Head of caudate nucleus (tissue), 42 donors: ENCODE measurements at regions not wholly inside any gene's neighbourhood (a gene's known extent, or its start where the extent isn't known, plus 50 kb on each side); places are given as distances from the start of the nearest gene placed in this dataset.
"Not testable (repeated sequence)": the region's sequence is repeated elsewhere in the genome, so short reads cannot be mapped to it uniquely, and the experiment has no call there.

Source experiments
- DNase-seq, 42 donors: peaks; one replicate each; pipeline versions ENCODE4 v3.0.0 to v3.0.0-alpha.2; 2020 to 2021; ENCODE audit warnings: mixed read lengths in 7 of 42
- intact Hi-C: fragments of 100-400 bp; cut with DNase I; formaldehyde crosslinking; loops from one replicate; pipeline ENCODE4 v1.15.0; 2022

- DNase-seq, intact Hi-C loops: not testable (repeated sequence)
Observed at GRCh38 chr3:81987412-81987811, 226.0 kb upstream of the GBE1 start.

- DNase-seq, result no peak
- intact Hi-C loops, result no loop called here
Observed at GRCh38 chr3:81985996-81986723, 224.7 kb upstream of the GBE1 start.

- intact Hi-C loops, result no loop called here
- DNase-seq, result no peak
Observed at GRCh38 chr3:81983382-81983781, 221.9 kb upstream of the GBE1 start.

GRCh38 chr3:81980596-81981494 is 219.4 kb upstream of the GBE1 start:
- intact Hi-C loops, result no loop called here

DNA sequence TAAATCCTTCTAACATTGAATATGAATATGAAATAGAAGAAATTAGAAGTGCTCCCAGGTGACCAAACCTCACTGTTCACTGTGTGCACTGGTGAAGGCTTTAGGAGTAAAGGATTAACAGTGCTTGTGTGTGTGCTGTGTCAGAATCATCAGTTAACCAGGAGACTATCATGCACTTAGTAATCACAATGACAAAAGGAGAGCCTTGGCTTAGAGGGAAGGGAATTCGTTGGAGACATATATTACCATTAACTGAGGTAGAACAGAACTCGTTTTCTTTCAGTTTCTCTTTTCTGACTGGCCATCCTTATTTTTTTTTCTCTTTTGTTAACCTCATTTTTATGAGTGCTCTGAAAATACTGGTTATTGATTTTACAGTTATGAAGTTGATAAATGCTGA is 213.3 kb upstream of the GBE1 start:
- no peak for DNase-seq
- intact Hi-C loops, result no loop called here

More at GRCh38 chr3:81980596-81981494, 219.4 kb upstream of the GBE1 start:
- DNase-seq, result peak in 1 of 42 donors; percentile 2

DNA sequence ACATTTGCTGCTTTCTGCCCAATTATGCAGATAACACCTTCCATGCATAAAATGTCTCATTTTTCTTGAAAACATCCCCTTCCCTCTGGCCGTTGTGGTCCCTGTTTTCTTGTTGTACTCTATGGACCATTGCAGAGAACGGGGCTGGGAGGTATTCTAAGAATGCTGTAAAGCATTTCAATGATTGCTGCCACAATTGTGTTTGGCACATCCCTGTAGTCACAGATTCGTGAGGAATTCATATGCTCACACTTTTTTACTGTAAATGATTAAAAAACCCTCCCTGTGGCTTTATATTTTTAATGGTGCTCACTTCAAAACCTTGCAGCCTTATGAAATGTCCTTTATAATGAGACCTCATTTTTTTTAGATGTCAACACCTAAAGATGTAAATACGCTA is 207.2 kb upstream of the GBE1 start:
- intact Hi-C loops, result no loop called here
- no peak for DNase-seq

DNA sequence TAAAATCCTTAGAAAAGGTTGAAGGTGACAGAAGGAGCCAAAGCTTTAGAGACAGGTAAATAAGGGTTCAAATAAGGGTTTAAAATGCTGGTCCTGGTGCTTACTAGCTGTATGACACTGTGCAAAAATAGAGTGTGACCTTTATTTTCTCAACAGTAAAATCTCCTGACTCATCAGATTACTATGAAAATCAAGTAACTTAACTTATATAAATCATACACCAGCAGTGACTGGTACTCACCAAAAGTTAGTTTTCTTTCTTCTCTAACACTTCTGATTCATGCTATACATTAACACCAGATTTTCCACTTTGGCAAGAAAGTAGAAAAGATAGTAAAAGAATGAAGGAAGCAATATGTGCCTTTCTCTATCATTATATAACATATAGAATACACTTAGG is 205.9 kb upstream of the GBE1 start:
- no peak for DNase-seq
- intact Hi-C loops, result no loop called here

DNA sequence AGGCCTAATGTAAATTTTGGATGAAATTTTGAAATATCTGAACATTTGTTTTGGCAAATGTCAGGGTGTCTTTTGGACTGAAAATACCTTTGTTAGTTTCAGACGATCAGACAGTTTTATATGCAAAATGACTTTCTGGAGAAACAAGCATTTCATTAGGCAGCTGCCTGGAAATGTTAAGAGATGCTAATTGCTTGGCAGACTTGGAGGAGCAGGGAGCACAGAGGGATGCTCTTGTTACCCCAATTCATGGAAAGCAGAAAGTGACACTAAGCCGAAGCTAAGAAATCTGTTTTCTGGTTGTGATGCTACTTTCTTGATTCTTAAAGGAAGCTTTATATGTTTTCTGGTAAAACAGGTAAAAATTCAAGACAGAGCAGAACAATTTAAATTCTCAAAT is 204.3 kb upstream of the GBE1 start:
- intact Hi-C loops, result no loop called here

DNA sequence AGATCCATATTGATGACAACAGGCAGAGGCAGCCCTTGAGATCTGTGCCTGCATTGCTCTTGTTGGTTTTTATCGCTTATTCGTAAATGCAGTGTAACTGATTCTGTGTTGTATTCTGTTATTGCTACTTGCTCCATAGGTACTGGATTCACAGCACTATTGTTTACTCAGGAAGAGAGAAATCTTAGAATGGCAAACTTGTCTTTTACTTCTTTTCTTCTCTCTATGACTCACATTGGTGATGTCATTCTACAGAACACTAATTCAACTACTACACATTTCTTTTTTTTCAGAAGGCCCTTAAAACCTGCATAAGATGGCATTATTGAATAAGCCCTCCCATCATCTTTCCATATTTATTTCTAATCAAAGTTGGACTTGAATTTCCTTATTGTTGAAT is 201.0 kb upstream of the GBE1 start:
- intact Hi-C loops, result no loop called here
- DNase-seq, result no peak

More for the DNA sequence above, 204.3 kb upstream of the GBE1 start:
- no peak for DNase-seq

- intact Hi-C loops, result no loop called here
- no peak for DNase-seq
Observed at GRCh38 chr3:81958972-81959640, 197.7 kb upstream of the GBE1 start.

DNA sequence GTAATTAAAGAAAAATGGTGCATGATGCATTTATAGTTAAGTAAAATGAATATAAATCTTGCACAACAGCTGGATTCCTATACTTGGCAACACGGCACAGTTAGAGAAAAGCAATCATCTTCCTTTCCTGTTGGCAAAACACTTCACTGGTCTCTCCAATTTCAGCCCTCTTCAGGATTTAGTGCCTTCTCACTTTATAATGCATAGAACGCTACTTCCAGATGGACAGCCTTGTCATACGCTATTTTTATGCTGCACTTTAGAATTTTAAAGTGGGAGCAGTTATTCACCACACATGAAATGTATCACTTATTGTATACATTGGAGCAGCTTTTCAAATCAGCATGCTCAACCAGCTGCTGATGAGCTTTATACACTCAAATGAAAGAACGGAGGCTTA is 194.4 kb upstream of the GBE1 start:
- intact Hi-C loops, result no loop called here
- no peak for DNase-seq

DNA sequence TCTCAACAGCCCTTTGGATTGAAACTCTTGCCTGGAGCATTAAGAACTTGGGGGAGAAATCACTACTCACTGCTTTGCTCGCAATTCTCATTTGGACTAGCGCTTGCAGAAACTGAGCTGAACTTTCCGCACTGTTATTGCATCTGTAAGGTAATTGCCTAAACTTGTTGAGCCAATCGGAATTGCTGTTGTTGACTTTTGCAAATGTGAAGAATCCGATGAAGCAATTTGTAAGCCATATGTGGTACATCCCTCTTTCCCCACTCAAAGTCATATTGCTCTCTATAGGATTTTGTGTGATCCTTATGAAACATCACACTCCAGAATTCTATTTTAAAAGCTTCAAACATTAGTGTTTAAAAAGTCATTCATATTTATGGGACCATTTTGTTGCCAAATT is 191.7 kb upstream of the GBE1 start:
- intact Hi-C loops, result no loop called here
- DNase-seq, result no peak

DNA sequence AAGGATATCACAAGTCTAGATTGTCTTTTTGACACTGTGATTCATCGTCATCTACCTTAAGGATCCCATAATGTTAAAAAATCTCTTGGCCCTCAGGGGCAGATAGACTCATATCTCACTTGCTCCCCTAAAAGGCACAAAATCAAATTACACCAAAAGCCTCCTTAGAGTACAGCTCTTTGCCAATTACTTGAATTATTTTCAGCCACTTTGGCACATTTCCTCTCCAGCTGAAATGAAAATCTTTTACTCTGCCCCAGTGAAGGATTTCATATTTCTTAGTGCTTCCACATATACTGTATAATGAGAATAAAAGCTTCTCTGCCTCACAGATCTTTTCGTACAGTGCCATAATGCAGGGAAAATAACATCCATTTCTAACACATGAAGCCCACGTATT is 190.7 kb upstream of the GBE1 start:
- intact Hi-C loops, result no loop called here
- no peak for DNase-seq

DNA sequence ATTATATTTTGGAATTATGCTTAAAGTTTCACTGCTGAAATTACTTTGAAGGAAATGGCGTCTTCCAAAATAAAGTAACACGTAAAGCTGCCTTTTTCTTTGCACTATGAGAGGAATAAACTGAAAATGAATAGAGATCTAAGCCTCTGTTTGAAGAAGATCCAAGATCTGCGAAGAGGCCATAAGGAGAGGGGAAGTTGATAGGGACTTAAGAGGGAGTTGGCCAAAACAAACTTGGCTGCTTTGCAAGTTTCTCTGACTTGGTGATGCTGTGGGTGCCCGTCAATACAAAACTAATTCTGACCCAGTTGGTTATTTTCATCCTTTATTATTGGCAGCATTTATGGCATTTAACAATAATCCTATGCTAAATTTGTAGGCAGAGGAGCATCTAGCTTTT is 190.2 kb upstream of the GBE1 start:
- intact Hi-C loops, result no loop called here
- DNase-seq, result no peak

DNA sequence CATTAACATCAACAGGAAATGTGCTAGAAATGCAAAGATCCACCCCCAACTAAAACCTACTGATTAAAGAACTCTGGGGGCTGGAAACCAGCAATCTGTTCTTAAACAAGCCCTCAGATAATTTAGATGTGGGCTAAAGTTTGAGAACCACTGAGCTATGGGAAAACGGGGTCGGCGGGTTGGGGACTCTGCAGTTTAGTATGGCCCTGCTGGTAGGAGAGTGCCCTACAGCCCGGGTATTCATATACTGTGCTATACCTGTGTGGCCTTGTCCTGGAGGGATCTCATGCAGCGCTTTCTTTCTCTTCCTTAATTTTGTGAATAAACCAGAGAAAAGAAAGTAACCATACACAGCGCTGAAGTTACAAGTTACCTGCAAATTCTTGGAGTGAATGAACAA is 189.7 kb upstream of the GBE1 start:
- intact Hi-C loops, result no loop called here

GRCh38 chr3:81947359-81947758 is 185.9 kb upstream of the GBE1 start:
- intact Hi-C loops, result no loop called here
- DNase-seq, result no peak

More for the DNA sequence above, 189.7 kb upstream of the GBE1 start:
- DNase-seq, result no peak

GRCh38 chr3:81938681-81939080 is 177.2 kb upstream of the GBE1 start:
- intact Hi-C loops, result no loop called here
- DNase-seq, result no peak

- DNase-seq, result peak in 6 of 42 donors; percentile 1 to 25 (median 4)
Observed at GRCh38 chr3:81936817-81937216, 175.4 kb upstream of the GBE1 start.

DNA sequence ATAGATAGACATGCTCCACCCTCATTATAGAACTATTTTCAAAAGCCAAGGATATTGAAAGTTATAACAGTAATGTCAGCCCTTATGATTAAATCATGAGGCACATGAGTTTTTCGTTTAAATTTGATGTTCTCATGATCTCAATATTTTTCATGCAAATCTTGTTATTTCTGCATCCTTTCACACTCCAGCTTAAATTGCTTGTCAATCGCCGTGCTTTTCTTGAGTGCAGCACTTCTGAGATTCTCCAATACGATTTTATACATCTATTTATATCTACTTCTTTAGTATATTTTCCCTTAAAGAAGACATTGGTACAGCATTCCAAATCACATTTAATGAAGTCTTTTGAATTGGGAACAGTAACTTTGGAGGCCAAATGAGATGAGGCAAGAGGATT is 171.2 kb upstream of the GBE1 start:
- intact Hi-C loops, result no loop called here
- DNase-seq, result no peak

More at GRCh38 chr3:81936817-81937216, 175.4 kb upstream of the GBE1 start:
- intact Hi-C loops, result no loop called here
